ENCODE measurements at regions not wholly inside any gene's neighbourhood (a gene's known extent, or its start where the extent isn't known, plus 50 kb on each side); places are given as distances from the start of the nearest gene placed in this dataset.

GRCh38 chr2:41990245-41990644 is 57.6 kb upstream of the PKDCC start:
- DNase-seq (ENCODE audit: low spot score) = no peak

- DNase-seq (ENCODE audit: low spot score) = no peak
These were observed 57.1 kb upstream of the PKDCC start for GRCh38 chr2:41990688-41991087.

- DNase-seq (ENCODE audit: low spot score) = no peak
These were observed 55.7 kb upstream of the PKDCC start for GRCh38 chr2:41992056-41992642.

- DNase-seq (ENCODE audit: low spot score) = no peak
These were observed 55.0 kb upstream of the PKDCC start for GRCh38 chr2:41992671-41993434.

GRCh38 chr2:41993435-41993925 is 54.3 kb upstream of the PKDCC start:
- DNase-seq (ENCODE audit: low spot score) = no peak

GRCh38 chr2:41994233-41994637 is 53.6 kb upstream of the PKDCC start:
- no peak for DNase-seq (ENCODE audit: low spot score)

- no peak for DNase-seq (ENCODE audit: low spot score)
These were observed 53.2 kb upstream of the PKDCC start for GRCh38 chr2:41994661-41995060.

- no peak for DNase-seq (ENCODE audit: low spot score)
These were observed 50.3 kb upstream of the PKDCC start for GRCh38 chr2:41997561-41997960.
